ENCODE measurements at regions not wholly inside any gene's neighbourhood (a gene's known extent, or its start where the extent isn't known, plus 50 kb on each side); places are given as distances from the start of the nearest gene placed in this dataset.
"Not testable (repeated sequence)": the region's sequence is repeated elsewhere in the genome, so short reads cannot be mapped to it uniquely, and the experiment has no call there.

DNA sequence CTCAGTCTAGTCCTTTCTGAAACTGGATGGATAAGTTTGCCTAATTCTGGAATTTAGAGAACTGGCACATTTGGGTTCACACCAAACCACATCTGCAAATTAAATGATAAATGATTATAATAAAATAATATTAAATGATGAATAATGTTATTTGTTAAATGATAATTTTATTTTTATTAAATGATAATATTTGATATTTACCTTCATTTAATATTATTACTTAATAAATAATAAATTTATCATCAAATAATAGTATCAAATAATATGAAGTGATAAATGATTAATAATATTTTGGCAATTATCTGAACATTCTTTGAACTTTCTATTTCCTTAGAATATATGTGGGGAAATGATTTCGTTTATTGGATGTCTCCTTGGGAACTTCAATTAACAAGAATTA is 1604.2 kb downstream of the STIM2 start:
- Histone ChIP-seq H3K79me2 (ENCODE audit: insufficient read depth) (no peaks in the 10 kb centered on the region), H3K9me2 (peaks cover 4% of the 10 kb centered on the region), H3F3A (replicated peaks; ENCODE audit: insufficient read depth) (no peaks in the 10 kb centered on the region), H3K4me2 (no peak overlapping the region), H3K27me3 (ENCODE audit: insufficient read depth) (no peaks in the 10 kb centered on the region), H3K27ac (ENCODE audit: low read depth in 2 of 2, low read length in 1 of 2) (no peak overlapping the region), H4K20me1 (ENCODE audit: insufficient read depth) (no peaks in the 10 kb centered on the region), H3K4me3 (ENCODE audit: low read depth in 2 of 2, low read length in 1 of 2) (no peak overlapping the region), H3K9me3 (no peaks in the 10 kb centered on the region), H3K4me1 (ENCODE audit: control insufficient read depth in 1 of 2, insufficient read depth in 2 of 2, low read depth in 1 of 2, low read length in 1 of 2) (no peaks in the 10 kb centered on the region), H3K9ac (no peak overlapping the region), H3K36me3 (replicated peaks in 1 of 2; ENCODE audit: control insufficient read depth in 1 of 2, insufficient read depth in 2 of 2, low read length in 1 of 2) (no peaks in the 10 kb centered on the region), H2AFZ (ENCODE audit: low read depth) (no peak overlapping the region)
- WGBS (ENCODE audit: low lambda C conversion rate), result 1% methylated on average over 1 of the region's 1 CpG
- DNase-seq, result no peak
- POLR2A ChIA-PET, result no interaction called here
- TF ChIP-seq, protein P1, sequence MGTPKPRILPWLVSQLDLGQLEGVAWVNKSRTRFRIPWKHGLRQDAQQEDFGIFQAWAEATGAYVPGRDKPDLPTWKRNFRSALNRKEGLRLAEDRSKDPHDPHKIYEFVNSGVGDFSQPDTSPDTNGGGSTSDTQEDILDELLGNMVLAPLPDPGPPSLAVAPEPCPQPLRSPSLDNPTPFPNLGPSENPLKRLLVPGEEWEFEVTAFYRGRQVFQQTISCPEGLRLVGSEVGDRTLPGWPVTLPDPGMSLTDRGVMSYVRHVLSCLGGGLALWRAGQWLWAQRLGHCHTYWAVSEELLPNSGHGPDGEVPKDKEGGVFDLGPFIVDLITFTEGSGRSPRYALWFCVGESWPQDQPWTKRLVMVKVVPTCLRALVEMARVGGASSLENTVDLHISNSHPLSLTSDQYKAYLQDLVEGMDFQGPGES (IDR thresholded peaks at IDR 0.05; ENCODE audit: low read depth, low read length), result no peak
- TF ChIP-seq JUND (IDR thresholded peaks at IDR 0.05) (no peak), POLR2AphosphoS5 (IDR thresholded peaks at IDR 0.05; ENCODE audit: low read depth, low read length) (no peak), MXI1 (IDR thresholded peaks at IDR 0.05; ENCODE audit: low read depth, low read length) (no peak)
- TF ChIP-seq, protein P2, sequence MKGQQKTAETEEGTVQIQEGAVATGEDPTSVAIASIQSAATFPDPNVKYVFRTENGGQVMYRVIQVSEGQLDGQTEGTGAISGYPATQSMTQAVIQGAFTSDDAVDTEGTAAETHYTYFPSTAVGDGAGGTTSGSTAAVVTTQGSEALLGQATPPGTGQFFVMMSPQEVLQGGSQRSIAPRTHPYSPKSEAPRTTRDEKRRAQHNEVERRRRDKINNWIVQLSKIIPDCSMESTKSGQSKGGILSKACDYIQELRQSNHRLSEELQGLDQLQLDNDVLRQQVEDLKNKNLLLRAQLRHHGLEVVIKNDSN (IDR thresholded peaks at IDR 0.05; ENCODE audit: borderline replicate concordance, low read depth), result no peak
- CTCF ChIA-PET, result no interaction called here

DNA sequence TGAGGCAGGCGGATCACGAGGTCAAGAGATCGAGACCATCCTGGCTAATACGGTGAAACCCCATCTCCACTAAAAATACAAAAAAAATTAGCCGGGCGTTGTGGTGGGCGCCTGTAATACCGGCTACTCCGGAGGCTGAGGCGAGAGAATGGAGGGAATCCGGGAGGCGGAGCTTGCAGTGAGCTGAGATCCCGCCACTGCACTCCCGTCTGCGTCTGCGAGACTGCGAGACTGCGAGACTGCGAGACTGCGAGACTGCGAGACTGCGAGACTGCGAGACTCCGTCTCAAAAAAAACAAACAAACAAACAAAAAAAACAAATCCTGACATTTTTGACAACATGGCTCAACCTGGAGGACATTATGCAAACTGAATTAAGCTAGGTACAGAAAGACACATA is 1606.2 kb downstream of the STIM2 start:
- H3K27me3 ChIP-seq (ENCODE audit: insufficient read depth); H3K9ac ChIP-seq; DNase-seq; H3K27ac ChIP-seq (ENCODE audit: low read depth in 2 of 2, low read length in 1 of 2); H3K9me2 ChIP-seq; H4K20me1 ChIP-seq (ENCODE audit: insufficient read depth); CTCF ChIA-PET; H2AFZ ChIP-seq (ENCODE audit: low read depth); H3K4me1 ChIP-seq (ENCODE audit: control insufficient read depth in 1 of 2, insufficient read depth in 2 of 2, low read depth in 1 of 2, low read length in 1 of 2); H3K36me3 ChIP-seq (replicated peaks in 1 of 2; ENCODE audit: control insufficient read depth in 1 of 2, insufficient read depth in 2 of 2, low read length in 1 of 2); POLR2A ChIA-PET; H3K9me3 ChIP-seq; H3K4me2 ChIP-seq; H3F3A ChIP-seq (replicated peaks; ENCODE audit: insufficient read depth); H3K4me3 ChIP-seq (ENCODE audit: low read depth in 2 of 2, low read length in 1 of 2); H3K79me2 ChIP-seq (ENCODE audit: insufficient read depth): not testable (repeated sequence)
- 68% methylated on average over 24 of the region's 24 CpGs for WGBS (ENCODE audit: low lambda C conversion rate)

DNA sequence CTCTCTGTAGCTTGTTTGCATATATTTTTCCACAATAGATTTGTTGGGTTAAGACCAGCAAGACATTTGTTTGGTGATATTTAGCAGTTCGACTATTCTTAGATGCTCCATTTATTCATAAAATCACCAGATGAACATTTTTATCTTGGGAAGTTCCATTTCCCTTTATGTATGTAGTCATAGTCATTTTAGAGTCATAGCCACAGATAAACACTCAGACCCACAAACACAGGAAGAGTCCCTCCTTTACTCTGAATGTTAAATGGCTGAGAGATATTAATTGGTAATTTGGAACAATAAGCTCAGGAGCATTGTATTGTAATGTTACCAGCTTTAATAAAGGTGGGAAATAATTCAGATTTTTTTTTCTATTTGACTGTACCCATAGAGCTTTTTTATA is 1608.7 kb downstream of the STIM2 start:
- Histone ChIP-seq H3K9ac (no peak overlapping the region), H3K4me3 (ENCODE audit: low read depth in 2 of 2, low read length in 1 of 2) (no peak overlapping the region), H3K4me1 (ENCODE audit: control insufficient read depth in 1 of 2, insufficient read depth in 2 of 2, low read depth in 1 of 2, low read length in 1 of 2) (no peaks in the 10 kb centered on the region), H3K4me2 (no peak overlapping the region), H3K79me2 (ENCODE audit: insufficient read depth) (no peaks in the 10 kb centered on the region), H3K9me3 (no peaks in the 10 kb centered on the region), H3F3A (replicated peaks; ENCODE audit: insufficient read depth) (no peaks in the 10 kb centered on the region), H4K20me1 (ENCODE audit: insufficient read depth) (no peaks in the 10 kb centered on the region), H3K27ac (ENCODE audit: low read depth in 2 of 2, low read length in 1 of 2) (no peak overlapping the region), H2AFZ (ENCODE audit: low read depth) (no peak overlapping the region), H3K9me2 (peaks cover 4% of the 10 kb centered on the region; the same call in 1 of the 2 replicates), H3K27me3 (ENCODE audit: insufficient read depth) (no peaks in the 10 kb centered on the region), H3K36me3 (replicated peaks in 1 of 2; ENCODE audit: control insufficient read depth in 1 of 2, insufficient read depth in 2 of 2, low read length in 1 of 2) (no peaks in the 10 kb centered on the region)
- WGBS (ENCODE audit: low lambda C conversion rate), result 8% methylated on average over 1 of the region's 1 CpG
- ChIA-PET CTCF (interaction anchor here (0.8 kb wide), 1 partner anchor 80 kb away, joined by 3 read pairs; no protein-coding TSS in a partner anchor), POLR2A (no interaction called here)
- no peak for TF ChIP-seq FOSL2 (IDR thresholded peaks at IDR 0.05; ENCODE audit: borderline replicate concordance, low read depth)
- TF ChIP-seq GATA2 (CRISPR knock-in tag; IDR thresholded peaks at IDR 0.05), result no peak
- no peak for TF ChIP-seq NRF1 (IDR thresholded peaks at IDR 0.05; ENCODE audit: low read depth, low read length)
- DNase-seq, result no peak

All from SK-N-SH (cell line).